GM21515 (cell line): ENCODE measurements at regions not wholly inside any gene's neighbourhood (a gene's known extent, or its start where the extent isn't known, plus 50 kb on each side); places are given as distances from the start of the nearest gene placed in this dataset.

Source experiments
- ATAC-seq: cut with Tn5 transposase; IDR thresholded peaks from one replicate; pipeline ENCODE4 v1.9.1; 2021; ENCODE audit not compliant: unreplicated experiment

- ATAC-seq = no peak
Observed at GRCh38 chr20:60352596-60352995, 394.4 kb downstream of the CDH26 start.

- no peak for ATAC-seq
Observed at GRCh38 chr20:60354024-60354580, 395.9 kb downstream of the CDH26 start.

- ATAC-seq = no peak
Observed at GRCh38 chr20:60358101-60358500, 399.9 kb downstream of the CDH26 start.

GRCh38 chr20:60359010-60359409 is 400.8 kb downstream of the CDH26 start:
- ATAC-seq = no peak

- ATAC-seq = no peak
Observed at GRCh38 chr20:60361761-60362395, 403.7 kb downstream of the CDH26 start.

GRCh38 chr20:60362531-60362930 is 404.3 kb downstream of the CDH26 start:
- ATAC-seq = no peak

- ATAC-seq = no peak
Observed at GRCh38 chr20:60363698-60364097, 405.5 kb downstream of the CDH26 start.

- ATAC-seq = no peak
Observed at GRCh38 chr20:60365064-60365666, 406.9 kb downstream of the CDH26 start.

- ATAC-seq = no peak
Observed at GRCh38 chr20:60365882-60366281, 407.7 kb downstream of the CDH26 start.

GRCh38 chr20:60371384-60371783 is 413.2 kb downstream of the CDH26 start:
- ATAC-seq = no peak

- no peak for ATAC-seq
Observed at GRCh38 chr20:60372275-60372674, 414.1 kb downstream of the CDH26 start.

GRCh38 chr20:60372822-60373221 is 414.6 kb downstream of the CDH26 start:
- ATAC-seq = no peak

- ATAC-seq = no peak
Observed at GRCh38 chr20:60378620-60379019, 420.4 kb downstream of the CDH26 start.

- ATAC-seq = no peak
Observed at GRCh38 chr20:60381643-60382400, 423.6 kb downstream of the CDH26 start.

- no peak for ATAC-seq
Observed at GRCh38 chr20:60389441-60389840, 431.2 kb downstream of the CDH26 start.

- no peak for ATAC-seq
Observed at GRCh38 chr20:60389882-60390281, 431.7 kb downstream of the CDH26 start.

GRCh38 chr20:60395991-60396390 is 437.8 kb downstream of the CDH26 start:
- ATAC-seq = no peak

GRCh38 chr20:60400567-60400966 is 442.3 kb downstream of the CDH26 start:
- ATAC-seq = no peak

GRCh38 chr20:60402189-60403058 is 444.2 kb downstream of the CDH26 start:
- no peak for ATAC-seq

- ATAC-seq = no peak
Observed at GRCh38 chr20:60403105-60403741, 445.0 kb downstream of the CDH26 start.
